G401 (cell line): ENCODE measurements at regions not wholly inside any gene's neighbourhood (a gene's known extent, or its start where the extent isn't known, plus 50 kb on each side); places are given as distances from the start of the nearest gene placed in this dataset.
"Not testable (repeated sequence)": the region's sequence is repeated elsewhere in the genome, so short reads cannot be mapped to it uniquely, and the experiment has no call there.

Experiments
- DNase-seq: peaks from one replicate; pipeline ENCODE4 v3.0.0-alpha.2; 2015; ENCODE audit warnings: low spot score
- in situ Hi-C: cut with HindIII; loops from 2 replicates; pipeline ENCODE4 v1.10.0; 2016; ENCODE audit warnings: low sequenced_read_pairs, mixed read lengths

- in situ Hi-C loops, result no loop called here
- no peak for DNase-seq
Measured at GRCh38 chr14:103228076-103228806, 105.0 kb downstream of the TNFAIP2 start.

GRCh38 chr14:103228866-103229265 is 105.2 kb upstream of the EIF5 start:
- no peak for DNase-seq
- in situ Hi-C loops, result no loop called here

GRCh38 chr14:103230021-103230420 is 104.0 kb upstream of the EIF5 start:
- in situ Hi-C loops, result no loop called here
- DNase-seq, result no peak

GRCh38 chr14:103230658-103231334 is 103.2 kb upstream of the EIF5 start:
- in situ Hi-C loops, result no loop called here
- no peak for DNase-seq

- in situ Hi-C loops, result no loop called here
- no peak for DNase-seq
Measured at GRCh38 chr14:103231376-103232019, 102.5 kb upstream of the EIF5 start.

- DNase-seq, result no peak
- in situ Hi-C loops, result no loop called here
Measured at GRCh38 chr14:103232031-103232808, 101.8 kb upstream of the EIF5 start.

GRCh38 chr14:103232831-103233319 is 101.2 kb upstream of the EIF5 start:
- no peak for DNase-seq
- in situ Hi-C loops, result no loop called here

- in situ Hi-C loops, result no loop called here
- no peak for DNase-seq
Measured at GRCh38 chr14:103233328-103233727, 100.7 kb upstream of the EIF5 start.

- DNase-seq, in situ Hi-C loops: not testable (repeated sequence)
Measured at GRCh38 chr14:103234826-103235225, 99.2 kb upstream of the EIF5 start.

GRCh38 chr14:103235506-103235905 is 98.5 kb upstream of the EIF5 start:
- DNase-seq, in situ Hi-C loops: not testable (repeated sequence)

- in situ Hi-C loops, result no loop called here
- DNase-seq, result no peak
Measured at GRCh38 chr14:103239751-103240150, 94.3 kb upstream of the EIF5 start.

- peak; percentile 8 for DNase-seq
- in situ Hi-C loops, result no loop called here
Measured at GRCh38 chr14:103241531-103241930, 92.5 kb upstream of the EIF5 start.

GRCh38 chr14:103243764-103244737 is 90.0 kb upstream of the EIF5 start:
- DNase-seq, result peak; percentile 14
- in situ Hi-C loops, result no loop called here

GRCh38 chr14:103245624-103246031 is 88.4 kb upstream of the EIF5 start:
- peak; percentile 3 for DNase-seq

GRCh38 chr14:103246070-103246469 is 88.0 kb upstream of the EIF5 start:
- no peak for DNase-seq
- in situ Hi-C loops, result no loop called here

More at GRCh38 chr14:103245624-103246031, 88.4 kb upstream of the EIF5 start:
- in situ Hi-C loops, result not testable (repeated sequence)

GRCh38 chr14:103247169-103247606 is 86.8 kb upstream of the EIF5 start:
- no peak for DNase-seq
- in situ Hi-C loops, result no loop called here

GRCh38 chr14:103250181-103250580 is 83.9 kb upstream of the EIF5 start:
- DNase-seq, result no peak
- in situ Hi-C loops, result no loop called here

GRCh38 chr14:103250874-103251273 is 83.2 kb upstream of the EIF5 start:
- DNase-seq, result no peak
- in situ Hi-C loops, result no loop called here
